Pancreas (tissue), 10 donors: ENCODE measurements at regions not wholly inside any gene's neighbourhood (a gene's known extent, or its start where the extent isn't known, plus 50 kb on each side); places are given as distances from the start of the nearest gene placed in this dataset.

Source experiments
- ATAC-seq, 4 donors: fragments of 200-7000 bp; cut with Tn5 transposase; one replicate each; pipeline versions ENCODE4 v1.8.0 to v1.9.1; 2020; ENCODE audit warnings: mild to moderate bottlenecking in 4 of 4, moderate library complexity in 4 of 4
- DNase-seq, 6 donors: peaks; one replicate each; pipeline ENCODE4 v3.0.0-alpha.2; 2020
- FAIRE-seq: peaks from 2 replicates; lab custom pipeline; 2012; peaks lifted over from hg19 to GRCh38; lab: Jason Lieb, UNC
- H3K27ac ChIP-seq, 4 donors: fragments of 200-600 bp; sonication (generic); 1 replicate in 3 of 4; 2 replicates in 1 of 4; pipeline versions ENCODE4 v1.5.0 to v1.8.0; 2020
- H3K27me3 ChIP-seq, 4 donors: fragments of 200-600 bp; one replicate each; pipeline ENCODE4 v1.8.0; 2021
- H3K36me3 ChIP-seq, 3 donors: fragments of 200-600 bp; sonication (generic) in 1 of 3; one replicate each; pipeline versions ENCODE4 v1.5.0 to v1.8.0; 2020 to 2021
- H3K4me1 ChIP-seq, 3 donors: fragments of 200-600 bp; one replicate each; pipeline ENCODE4 v1.8.0; 2021
- H3K4me3 ChIP-seq, 4 donors: fragments of 200-600 bp; sonication (generic) in 2 of 4; one replicate each; pipeline versions ENCODE4 v1.5.0 to v1.8.0; 2020 to 2021
- H3K9me3 ChIP-seq, 4 donors: fragments of 200-600 bp; one replicate each; pipeline ENCODE4 v1.8.0; 2021
- CTCF ChIP-seq, 4 donors: fragments of 200-600 bp; sonication (generic) in 3 of 4; IDR thresholded peaks; one replicate each; pipeline versions ENCODE4 v1.5.0 to v1.8.0; 2021; ENCODE audit warnings: antibody characterized with exemption in 4 of 4
- WGBS, 2 donors: extraction: QIAGEN DNeasy Blood & Tissue Kit; methylation state at CpG; one replicate each; pipeline ENCODE4 v1.1.7; 2013; 5-methylcytosine and 5-hydroxymethylcytosine counted together
- intact Hi-C, 3 donors: fragments of 100-400 bp; cut with DNase I; formaldehyde crosslinking; loops; one replicate each; pipeline versions ENCODE4 v1.11.1 to v1.14.2; 2022
- donor health status: healthy with polysubstance abuse.
- donor health status: DM: no; HTN: no; CAD: no; lungs with moderate emphysema.
- donor health status: DM: no; HTN: no; CAD: no.
- donor health status: control.
- donor health status: control.
- donor health status: Bipolar disorder and iron deficiency.
- donor health status: DM: yes; HTN: yes; CAD: no.
- donor health status: DM: no; HTN: no; CAD: no.
- donor health status: DM: no; HTN: no; CAD: no.
- donor health status: DM: yes; HTN: yes; CAD: no.

DNA sequence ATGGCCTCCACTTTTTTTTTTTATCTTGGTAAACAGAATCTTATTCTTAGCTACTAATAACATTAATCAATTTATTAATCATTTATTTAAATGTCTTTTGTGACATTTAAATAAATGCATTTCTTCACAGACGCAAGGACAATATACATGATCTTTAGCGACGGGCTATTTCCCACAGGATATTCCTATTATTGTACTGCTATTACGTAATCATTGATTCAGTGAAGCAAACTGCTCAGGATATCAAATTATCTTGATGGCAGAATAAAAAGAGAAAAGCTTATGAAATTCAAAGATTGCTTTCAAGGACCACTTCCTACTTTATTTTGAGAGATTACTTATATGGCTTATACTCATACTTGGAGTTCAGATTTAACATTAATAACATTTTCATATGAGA lies 114.1 kb downstream of the FAM9B start:
- no peak overlapping the region for H3K4me3 ChIP-seq
- no peak overlapping the region for H3K27ac ChIP-seq
- peaks cover 0 to 23% (median 4%) of the 10 kb centered on the region in 4 donors for H3K27me3 ChIP-seq
- H3K4me1 ChIP-seq: no peaks in the 10 kb centered on the region
- 74% methylated on average over 4 of the region's 4 CpGs for WGBS, 2 donors
- DNase-seq (no peak), FAIRE-seq (peak; percentile 96), ATAC-seq (no peak)
- H3K36me3 ChIP-seq: no peaks in the 10 kb centered on the region
- TF ChIP-seq CTCF (IDR thresholded peaks at IDR 0.05): no peak
- intact Hi-C loops: no loop called here
- no peaks in the 10 kb centered on the region for H3K9me3 ChIP-seq

GRCh38 chrX:8916697-8917096 lies 115.5 kb upstream of the FAM9A start:
- Histone ChIP-seq H3K27ac (no peak overlapping the region), H3K9me3 (no peaks in the 10 kb centered on the region), H3K36me3 (no peaks in the 10 kb centered on the region), H3K4me3 (no peak overlapping the region), H3K4me1 (no peaks in the 10 kb centered on the region), H3K27me3 (peaks cover 0 to 3% (median 0%) of the 10 kb centered on the region in 4 donors)
- 32 to 50% methylated on average over 1 of the region's 1 CpG for WGBS, 2 donors
- ATAC-seq (no peak), FAIRE-seq (peak; percentile 83), DNase-seq (no peak)
- intact Hi-C loops: no loop called here
- TF ChIP-seq CTCF (IDR thresholded peaks at IDR 0.05): no peak

- TF ChIP-seq CTCF (IDR thresholded peaks at IDR 0.05): no peak
- DNase-seq (no peak), FAIRE-seq (no peak), ATAC-seq (no peak)
- no peak overlapping the region for H3K27ac ChIP-seq
- H3K27me3 ChIP-seq: no peaks in the 10 kb centered on the region
- 51 to 55% methylated on average over 4 of the region's 4 CpGs for WGBS, 2 donors
- no peak overlapping the region for H3K4me3 ChIP-seq
- no peaks in the 10 kb centered on the region for H3K9me3 ChIP-seq
- no peaks in the 10 kb centered on the region for H3K36me3 ChIP-seq
- intact Hi-C loops: no loop called here
- no peaks in the 10 kb centered on the region for H3K4me1 ChIP-seq
These were observed 113.5 kb upstream of the FAM9A start for GRCh38 chrX:8914681-8915080.

DNA sequence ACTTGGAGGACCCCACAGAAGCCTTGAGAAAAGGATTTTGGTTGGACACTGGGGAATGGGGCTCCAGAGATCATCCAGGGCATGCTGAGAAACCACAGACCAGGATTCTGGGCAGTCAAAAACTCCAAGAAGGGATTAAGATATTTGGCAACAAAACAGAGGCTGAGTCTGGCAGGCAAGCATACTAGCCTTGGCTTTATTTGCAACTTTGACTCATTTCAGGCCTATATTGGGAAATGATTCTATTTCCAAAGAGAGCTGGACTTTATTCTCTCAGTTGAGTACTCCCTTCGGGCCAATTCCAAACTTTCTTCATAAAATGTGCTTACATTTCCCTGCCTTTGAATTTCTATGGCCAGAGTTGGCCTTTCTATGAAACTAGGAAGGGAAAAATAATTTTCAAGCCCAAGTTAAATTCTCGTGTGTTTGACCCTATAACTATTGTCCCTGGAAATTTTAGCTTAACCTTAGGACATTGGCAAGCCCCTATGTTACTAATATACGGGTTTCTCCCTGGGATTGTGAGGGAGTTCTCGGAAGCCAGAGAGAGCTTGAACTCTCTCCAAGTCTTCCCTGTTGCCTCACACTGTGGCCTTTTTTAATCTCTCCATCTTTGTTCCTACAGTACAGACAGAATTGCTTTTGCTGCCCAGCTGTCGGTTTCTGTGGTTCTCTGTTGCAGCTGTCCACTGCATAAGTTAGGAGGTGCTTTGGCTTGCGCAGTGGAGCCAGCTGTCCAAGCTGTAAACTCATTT lies 112.6 kb upstream of the FAM9A start:
- 62% methylated on average over 6 of the region's 6 CpGs for WGBS, 2 donors
- no peaks in the 10 kb centered on the region for H3K9me3 ChIP-seq
- ATAC-seq: peak in 3 of 4 donors; percentile 19 to 34 (median 23)
- no peak for DNase-seq
- no peaks in the 10 kb centered on the region for H3K4me1 ChIP-seq
- intact Hi-C loops: no loop called here
- H3K27ac ChIP-seq: no peak overlapping the region
- no peak for TF ChIP-seq CTCF (IDR thresholded peaks at IDR 0.05)
- no peaks in the 10 kb centered on the region for H3K36me3 ChIP-seq
- no peak overlapping the region for H3K4me3 ChIP-seq
- H3K27me3 ChIP-seq: no peaks in the 10 kb centered on the region
- FAIRE-seq: peak; percentile 83

DNA sequence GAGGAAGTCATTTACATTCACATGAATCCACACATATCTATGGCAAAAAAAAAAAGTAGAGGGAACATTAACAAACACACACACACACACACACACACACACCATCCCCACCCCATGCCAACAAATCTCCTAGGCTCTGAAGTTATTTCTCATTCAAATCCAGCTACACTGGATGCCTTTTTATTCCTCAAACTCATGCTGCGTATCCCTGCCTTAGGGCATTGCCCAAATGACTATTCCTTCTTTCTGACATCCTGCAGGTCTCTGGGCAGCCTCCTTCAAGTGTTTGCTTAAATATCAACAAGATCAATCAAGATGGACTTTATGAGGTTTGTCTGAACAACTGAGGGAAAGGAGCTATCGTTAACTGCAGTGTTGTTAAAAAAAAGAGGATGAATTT lies 106.5 kb upstream of the FAM9A start:
- H3K4me3 ChIP-seq: no peak overlapping the region
- H3K36me3 ChIP-seq: no peaks in the 10 kb centered on the region
- no peaks in the 10 kb centered on the region for H3K9me3 ChIP-seq
- H3K4me1 ChIP-seq: no peaks in the 10 kb centered on the region
- WGBS, 2 donors: 64 to 69% methylated on average over 2 of the region's 2 CpGs
- TF ChIP-seq CTCF (IDR thresholded peaks at IDR 0.05): no peak
- FAIRE-seq (no peak), DNase-seq (no peak), ATAC-seq (no peak)
- intact Hi-C loops: no loop called here
- H3K27ac ChIP-seq: no peak overlapping the region
- H3K27me3 ChIP-seq: no peaks in the 10 kb centered on the region
